NCI-H2107 treated with DMSO at 0.1 percent for 48 hours (cell line): ENCODE measurements at regions not wholly inside any gene's neighbourhood (a gene's known extent, or its start where the extent isn't known, plus 50 kb on each side); places are given as distances from the start of the nearest gene placed in this dataset.

Source experiments
- DNase-seq: peaks from one replicate; lab custom pipeline; 2025; ENCODE audit not compliant: unreplicated experiment; lab: John Stamatoyannopoulos, UW

DNA sequence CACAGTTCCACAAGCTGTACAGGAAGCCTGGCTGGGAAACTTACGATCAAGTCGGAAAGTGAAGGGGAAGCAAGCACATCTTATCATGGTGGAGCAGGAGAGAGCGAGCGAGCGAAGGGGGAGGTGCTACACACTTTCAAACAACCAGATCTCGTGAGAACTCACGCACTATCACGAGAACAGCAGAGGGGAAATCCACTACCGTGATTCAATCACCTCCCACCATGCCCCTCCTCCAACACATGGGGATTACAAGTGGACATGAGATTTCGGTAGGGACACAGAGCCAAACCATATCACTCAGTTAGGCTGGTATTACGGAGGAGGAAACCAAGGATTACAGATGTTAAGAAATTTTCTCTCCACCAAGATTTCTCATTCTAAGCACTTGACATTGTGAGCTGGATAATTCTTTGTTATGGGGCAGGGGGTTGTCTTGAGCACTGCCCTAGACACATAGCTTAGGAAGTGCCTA lies 262.0 kb upstream of the G2E3 start:
- DNase-seq, result no peak

DNA sequence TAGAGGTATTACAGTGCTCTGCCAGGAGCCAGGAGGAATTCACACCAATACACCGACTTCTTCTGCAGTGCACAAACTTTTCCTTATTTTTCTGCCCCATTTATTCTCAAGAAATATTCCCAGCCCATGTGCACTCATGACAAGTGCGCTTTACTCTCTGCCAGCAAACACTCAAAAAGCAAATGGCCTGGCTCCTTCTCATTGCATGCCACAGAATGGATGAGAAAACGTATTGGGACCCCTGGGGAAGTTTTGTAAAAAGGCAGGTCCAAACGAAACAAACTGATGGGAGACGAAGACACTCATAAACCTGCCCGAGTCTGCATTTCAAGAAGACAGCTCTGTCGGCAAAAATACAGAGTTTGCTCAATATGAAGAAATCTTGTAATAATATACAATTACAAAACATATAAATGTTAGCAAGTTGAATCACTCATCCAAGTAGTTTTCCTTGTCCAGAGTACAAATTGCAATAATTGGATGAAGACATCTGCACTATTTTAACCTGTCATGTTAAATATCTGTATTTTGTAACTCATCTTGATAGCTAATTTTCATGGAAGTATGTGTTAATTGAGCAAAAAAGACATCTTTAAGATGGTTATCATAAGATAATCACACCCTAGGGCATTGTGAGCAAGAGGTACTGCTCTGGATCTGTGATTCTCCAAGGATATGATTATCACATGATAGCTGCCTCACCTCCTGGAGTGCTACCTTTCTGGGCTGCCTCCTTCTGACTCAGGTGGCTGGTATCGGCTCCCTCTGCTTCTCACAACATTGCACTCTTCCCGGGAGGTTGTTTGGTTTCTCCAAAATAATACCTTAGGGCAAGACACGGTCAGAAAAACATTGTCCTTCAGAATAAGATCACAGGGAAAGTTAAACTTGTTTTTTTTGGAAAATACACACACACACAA lies 260.8 kb upstream of the G2E3 start:
- DNase-seq, result no peak

DNA sequence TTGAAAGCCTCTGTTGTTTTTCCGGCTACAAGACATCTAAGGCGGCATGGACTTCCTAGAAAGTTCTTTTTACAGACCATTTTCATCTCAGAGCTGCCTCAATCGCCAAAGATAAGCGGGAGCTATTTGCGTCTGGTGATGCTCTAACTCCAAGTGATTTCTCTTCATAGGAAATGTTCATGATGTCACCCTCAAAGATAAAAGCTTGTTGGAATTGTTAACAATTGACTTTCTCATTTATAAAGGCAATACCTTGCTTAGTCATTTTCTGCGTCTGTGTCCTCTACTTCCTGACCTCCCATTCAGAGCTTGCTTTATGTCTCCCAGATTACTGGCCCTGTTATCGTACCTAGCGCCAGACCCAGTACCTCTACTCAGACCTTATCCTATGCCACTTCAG lies 259.0 kb upstream of the G2E3 start:
- no peak for DNase-seq

DNA sequence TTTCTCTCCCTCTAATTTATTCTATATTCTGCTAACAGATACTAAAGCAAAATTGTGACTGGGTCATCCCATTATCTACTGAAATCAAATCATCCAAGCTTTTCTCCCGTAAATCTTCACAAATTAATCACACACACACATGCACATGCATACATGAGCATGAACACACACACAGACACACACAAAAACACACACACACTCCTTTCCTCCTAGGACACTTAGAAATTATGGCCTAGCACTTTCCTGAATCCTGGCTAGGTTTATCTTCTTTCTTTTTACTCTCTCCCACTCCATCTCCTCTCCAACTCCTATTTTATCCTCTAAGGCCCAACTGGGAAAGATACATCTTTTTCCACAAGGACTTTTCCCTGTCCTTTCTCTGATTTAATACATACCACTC lies 255.6 kb upstream of the G2E3 start:
- no peak for DNase-seq

DNA sequence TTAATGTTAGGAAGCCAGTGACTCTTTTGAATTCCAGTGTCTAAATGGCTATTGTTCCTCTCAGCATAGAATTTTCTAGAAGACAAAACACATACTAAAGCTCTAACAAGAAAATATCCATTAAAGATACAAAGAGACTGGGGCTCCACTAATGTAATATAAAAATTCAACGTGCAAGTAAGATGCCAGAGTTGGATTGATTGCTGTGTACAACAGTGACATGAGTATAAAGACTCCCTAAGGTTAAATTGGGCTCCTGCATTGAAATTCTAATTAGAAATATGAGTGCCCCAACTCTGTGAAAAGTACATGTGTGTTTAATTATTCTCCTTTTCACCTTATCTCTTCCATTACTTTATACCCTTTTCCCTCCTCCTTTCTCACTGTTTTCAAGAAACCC lies 253.6 kb upstream of the G2E3 start:
- DNase-seq, result no peak

DNA sequence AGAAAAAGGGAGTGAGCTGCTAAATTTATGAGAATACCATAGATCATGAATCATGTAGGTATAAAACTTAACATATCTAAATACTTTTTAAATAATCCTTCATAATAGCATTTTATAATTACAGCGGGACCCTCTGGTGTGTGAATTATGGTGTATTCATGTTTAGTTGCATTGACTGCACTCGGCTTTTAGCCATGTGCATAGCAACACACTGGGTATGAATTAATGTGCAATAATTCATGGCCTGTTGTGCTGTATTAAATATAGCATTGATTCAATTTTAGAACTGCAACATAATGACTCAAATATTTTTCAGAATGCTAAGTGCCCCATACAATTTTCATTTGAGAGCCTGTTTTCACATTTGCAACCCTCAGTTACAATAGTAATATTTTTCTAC lies 249.6 kb upstream of the G2E3 start:
- no peak for DNase-seq

DNA sequence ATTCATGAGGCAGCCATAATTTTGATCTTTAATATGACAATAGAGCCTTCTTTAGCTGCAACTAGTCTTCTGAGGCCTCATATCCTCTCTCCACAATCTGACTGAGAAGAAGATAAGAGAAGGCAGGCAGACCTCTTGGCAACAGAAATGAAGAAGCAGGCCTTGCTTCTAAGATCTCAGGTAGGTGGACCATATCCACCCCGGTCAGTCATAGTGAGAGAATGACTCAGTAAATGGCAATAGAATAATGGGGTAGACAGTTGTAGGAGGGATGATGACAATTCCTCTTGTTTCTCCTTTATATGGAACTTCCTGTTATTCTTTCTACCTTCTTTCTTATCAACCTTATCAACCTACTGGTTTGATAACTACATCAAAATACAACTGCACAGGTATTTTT lies 246.7 kb upstream of the G2E3 start:
- no peak for DNase-seq

DNA sequence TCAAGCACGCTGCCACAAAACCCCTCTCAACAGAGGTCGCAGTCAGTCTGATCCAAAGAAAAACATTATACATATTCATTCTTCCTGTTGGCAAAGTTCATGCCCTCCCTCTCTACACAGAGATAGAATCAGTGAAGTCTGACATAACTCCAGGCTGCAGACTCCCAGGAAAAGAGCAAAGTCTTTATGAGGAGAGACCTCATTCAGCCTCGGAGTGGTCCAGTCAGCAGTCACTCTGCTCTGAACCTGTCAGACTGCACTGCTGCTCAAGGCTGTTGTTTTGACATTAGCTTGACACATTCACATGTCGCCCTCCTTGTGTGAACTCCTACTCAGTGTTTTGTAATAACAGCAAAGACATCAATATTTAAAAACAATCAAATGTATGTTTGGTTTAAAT lies 241.2 kb upstream of the G2E3 start:
- no peak for DNase-seq

DNA sequence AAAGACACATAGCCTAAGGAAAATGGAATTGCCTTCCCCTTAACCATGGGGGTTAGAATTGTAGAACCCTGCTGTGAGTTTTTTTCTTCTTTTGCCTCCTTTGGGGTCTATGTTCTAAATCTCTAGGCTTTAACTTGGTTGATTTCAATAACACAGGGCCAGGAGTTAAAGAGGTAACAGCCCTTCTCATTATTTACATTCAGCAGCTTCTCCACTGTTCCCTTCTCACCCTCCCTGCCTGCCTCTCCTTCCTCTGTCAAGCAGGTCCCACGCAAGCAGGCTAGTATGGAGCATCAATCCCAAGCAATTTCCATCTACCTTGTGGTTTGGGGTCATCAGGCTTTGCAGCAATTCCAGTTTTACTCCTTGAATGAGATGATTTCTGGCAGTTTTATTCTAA lies 236.1 kb upstream of the G2E3 start:
- no peak for DNase-seq

DNA sequence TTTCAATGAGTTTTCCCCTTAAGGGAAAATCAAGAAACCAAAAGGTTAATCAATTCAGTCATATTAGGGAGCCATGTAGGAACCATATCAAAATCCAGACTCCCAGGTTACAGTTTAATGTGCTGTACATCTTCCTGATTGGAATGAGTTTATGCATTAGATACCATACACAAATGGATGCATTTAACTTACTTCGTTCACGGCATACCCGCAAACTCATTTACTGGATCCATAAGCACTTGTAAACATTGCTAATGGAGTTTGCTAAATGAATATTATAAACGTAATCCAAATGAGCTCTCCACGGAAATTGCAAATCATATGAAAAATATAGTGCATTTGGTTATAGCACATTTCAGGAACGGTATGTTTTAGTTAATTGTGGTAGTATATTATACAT lies 228.9 kb upstream of the G2E3 start:
- no peak for DNase-seq

DNA sequence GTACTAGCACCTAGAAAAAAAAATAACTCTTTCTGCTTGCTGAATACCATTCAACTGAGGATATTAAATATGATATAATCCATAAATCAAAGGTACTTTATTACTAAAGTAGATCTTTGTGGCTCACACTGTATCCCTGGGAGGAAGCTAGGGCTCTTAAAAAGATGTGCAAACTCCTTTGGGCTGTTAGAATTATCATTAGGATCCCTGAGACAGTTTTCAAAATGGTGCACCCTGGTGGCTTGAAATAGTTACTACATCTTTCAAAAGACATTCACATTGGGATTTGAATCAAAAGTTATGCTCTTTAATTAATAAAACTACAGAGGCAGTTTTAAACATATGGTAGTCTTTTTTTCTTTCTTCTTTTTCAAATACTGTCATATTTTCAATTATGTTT lies 228.5 kb upstream of the G2E3 start:
- no peak for DNase-seq

DNA sequence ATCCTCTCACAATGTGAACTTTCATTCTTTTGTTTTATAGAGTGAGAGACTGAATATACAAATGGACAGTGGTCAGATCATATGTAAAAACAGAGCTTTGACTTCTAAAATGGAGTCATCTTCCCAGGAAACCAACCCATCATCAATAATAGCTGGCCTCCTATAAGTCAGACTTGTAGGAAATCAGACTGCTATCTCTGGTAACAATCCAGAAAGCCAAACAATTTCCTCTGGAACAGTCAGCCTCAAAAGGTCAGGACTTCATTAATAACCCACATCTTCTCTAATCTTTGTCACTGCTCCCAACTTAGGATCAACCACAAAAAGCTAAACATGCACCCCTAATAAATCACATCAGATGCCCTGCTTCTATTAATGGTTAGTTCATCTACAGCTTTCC lies 227.9 kb upstream of the G2E3 start:
- no peak for DNase-seq

DNA sequence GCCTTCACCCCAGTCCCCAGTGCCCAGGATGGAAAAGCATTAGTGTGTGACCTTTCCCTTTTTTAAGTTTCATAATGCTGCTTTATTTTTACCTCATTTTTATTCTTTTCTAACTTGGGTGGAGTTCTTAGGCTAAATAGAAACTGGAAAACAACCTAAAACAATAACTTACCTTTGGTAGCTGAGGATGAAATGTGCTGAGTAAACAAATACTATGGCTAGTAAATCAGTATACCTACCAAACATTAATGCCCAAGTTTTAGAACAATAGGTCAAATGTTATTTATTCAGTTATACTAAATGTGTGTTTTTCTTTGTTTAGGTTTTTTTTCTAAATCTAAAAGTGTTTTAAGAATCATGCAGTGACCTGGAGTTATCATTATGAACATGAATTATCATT lies 226.6 kb upstream of the G2E3 start:
- no peak for DNase-seq

DNA sequence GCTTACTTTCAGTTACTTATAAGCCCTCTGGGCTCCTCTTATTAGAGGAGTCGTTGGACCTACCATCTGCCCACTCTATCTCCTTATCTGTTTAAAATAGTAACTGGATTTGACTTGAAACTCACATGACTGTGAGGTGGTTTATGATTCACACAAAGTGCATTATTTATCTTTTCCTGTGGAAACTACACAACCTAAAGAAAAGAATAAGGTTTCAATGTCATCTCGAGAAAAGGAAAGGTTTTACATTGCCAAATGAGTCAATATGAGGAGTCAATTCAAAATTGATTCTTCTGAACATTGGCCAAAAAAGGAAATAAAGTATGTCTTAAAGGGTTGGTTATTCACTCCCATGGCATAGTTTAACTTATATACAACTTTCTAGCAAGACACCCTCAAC lies 225.0 kb upstream of the G2E3 start:
- DNase-seq, result no peak

DNA sequence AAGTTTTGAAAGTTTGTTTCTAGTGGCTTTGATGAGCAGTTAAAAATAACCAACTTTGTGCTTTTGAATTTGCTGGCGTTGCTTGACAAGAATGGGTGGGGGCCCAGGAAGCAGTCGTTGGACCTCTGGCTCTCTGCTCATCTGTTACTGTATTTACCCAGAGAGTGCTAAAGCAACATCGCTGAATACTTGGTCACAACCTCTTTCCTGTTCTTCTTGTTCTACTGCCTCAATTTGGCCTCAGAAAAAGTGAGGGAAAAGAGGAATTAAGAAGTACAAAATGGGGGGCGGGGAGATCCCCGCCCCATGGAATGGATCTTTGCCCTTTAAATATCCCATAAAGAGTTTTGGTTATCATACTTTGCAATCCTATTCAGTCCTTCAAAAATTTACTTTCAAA lies 221.5 kb upstream of the G2E3 start:
- DNase-seq, result no peak

DNA sequence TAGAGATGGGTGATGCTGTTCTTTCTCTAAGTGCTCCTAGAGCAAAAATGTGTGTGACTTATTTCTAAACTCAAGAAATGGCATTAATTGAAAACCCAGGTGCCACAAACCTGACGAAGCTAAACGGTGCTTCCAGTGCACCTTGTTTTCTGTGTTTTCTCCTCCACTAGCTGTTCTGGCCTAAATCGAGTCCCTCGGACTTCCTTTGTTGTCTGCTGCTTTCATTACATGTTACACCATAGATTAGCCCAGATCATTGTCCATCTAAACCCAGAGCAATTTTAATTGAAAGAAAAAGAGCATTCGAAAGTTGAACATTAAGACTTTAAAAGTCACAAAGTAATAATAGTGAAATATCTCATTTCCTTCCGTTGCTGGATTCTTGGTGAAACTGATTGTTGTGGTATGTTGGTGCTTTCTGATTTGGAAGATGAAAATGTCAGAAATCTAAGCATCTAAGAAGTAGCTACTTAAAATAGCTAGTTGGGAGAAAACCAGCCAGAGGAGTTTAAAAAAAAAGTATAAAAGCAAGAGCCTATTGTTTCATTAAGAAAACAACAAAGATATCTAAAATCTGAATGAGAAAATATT lies 219.6 kb upstream of the G2E3 start:
- DNase-seq, result no peak

DNA sequence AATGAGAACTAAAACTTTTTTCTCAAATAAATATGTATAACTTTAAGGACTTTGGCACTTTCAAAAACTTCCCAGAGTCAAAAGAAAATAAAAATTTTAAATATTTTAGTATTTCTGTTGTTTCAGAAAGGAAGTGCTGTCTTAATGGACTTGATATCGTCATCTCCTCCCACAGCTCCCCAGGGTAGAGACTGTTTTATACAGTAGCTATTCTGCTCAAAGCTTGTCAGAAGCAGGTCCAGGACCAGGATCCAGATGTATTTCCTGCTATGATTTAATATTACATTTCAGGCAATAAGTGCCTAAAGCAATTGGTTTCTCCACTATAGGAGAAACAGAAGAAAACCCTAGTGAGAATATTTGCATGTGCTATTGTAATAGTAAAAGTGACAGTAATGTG lies 218.5 kb upstream of the G2E3 start:
- no peak for DNase-seq

DNA sequence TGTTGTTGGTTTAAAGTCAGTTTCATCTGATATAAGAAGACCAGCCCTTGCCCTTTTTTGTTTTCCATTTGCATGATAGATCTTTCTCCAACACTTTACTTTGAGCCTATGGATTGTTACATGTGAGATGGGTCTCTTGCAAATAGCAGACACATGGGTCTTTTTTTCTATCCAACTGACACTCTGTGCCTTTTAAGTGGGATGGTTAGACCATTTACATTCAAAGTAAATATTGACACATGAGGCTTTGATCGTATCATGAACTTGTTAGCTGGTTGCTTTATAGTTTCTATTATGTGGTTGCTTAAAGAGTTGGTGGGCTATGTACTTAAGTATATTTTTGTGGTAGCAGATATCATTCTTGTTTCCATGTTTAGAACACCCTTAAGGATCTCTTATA lies 213.4 kb upstream of the G2E3 start:
- no peak for DNase-seq

DNA sequence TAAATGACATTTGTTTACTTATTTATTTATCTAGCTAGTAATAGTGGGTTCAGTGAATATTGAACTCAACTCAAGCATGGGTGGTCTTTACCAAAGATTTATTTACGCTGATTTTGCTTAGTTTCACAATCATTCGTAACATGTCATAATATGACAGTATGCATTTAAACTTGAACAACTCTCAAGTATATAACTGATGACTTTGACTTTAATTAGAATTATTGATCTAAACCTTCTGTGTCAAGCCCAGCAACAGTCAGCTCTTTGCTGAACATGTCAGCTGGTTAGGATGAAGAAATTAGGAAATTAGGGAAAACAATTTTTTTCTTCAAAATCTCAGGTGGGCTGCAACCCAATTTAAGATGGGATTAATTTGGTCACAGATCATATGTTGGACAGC lies 210.5 kb upstream of the G2E3 start:
- no peak for DNase-seq

DNA sequence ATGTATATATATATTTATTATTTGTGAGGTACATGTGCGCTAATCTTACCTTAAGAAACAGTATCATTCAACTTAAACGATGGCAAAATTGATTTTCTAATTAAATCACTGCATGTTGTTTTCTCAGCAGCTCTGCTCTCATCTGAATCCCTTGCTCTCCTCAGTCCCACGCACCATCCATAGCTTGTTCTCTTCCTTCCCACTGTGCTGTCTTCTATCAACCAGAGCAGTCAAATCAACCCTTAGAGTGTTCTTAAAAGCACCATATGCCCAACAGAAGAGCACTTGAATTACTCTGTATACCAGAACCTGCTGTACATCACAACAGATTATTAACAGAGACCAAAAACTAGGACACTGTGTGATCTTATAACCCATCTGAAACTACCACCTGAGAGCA lies 209.4 kb upstream of the G2E3 start:
- DNase-seq, result no peak

DNA sequence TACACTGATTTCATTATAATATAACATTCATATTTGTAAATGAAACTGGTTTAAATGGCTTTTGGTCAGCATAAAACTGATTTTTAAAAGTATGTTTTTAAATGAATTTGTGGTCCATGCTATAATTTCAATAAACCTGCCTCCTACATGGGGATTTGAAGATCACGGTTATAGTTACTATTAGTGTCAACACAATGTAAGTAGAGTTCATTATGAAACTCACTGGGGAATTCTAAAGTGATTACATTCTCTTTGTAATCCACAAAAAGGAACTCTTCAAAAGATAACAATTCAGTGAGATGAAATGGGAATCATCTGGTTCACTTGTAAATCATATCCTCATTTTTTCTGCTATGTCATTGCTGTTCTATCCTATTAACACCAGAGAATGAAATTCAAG lies 204.5 kb upstream of the G2E3 start:
- DNase-seq, result no peak

DNA sequence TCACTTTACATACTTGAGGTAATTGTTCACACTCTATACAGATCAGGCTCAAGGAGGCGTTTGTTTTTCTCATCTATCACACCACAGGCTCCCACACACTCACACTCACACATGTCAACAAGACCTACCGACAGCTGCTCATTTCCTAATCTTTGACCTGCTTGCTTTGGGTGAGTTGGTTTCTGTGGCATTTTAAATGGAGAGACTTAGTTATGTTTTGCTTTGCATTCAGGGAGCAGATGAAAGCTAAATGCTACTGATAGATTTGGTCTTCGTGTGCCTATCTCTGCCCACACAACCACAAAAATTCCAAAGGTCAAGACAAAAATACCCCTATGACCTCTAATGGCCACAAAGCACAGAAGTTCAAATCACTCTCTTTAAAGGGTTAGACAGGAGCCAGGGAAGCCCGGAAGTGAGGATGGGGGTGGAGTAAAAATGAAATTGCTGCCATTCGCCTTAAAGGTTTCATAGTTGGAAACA lies 203.5 kb upstream of the G2E3 start:
- peak; percentile 92 for DNase-seq
